ENCODE measurements at regions not wholly inside any gene's neighbourhood (a gene's known extent, or its start where the extent isn't known, plus 50 kb on each side); places are given as distances from the start of the nearest gene placed in this dataset.

DNA sequence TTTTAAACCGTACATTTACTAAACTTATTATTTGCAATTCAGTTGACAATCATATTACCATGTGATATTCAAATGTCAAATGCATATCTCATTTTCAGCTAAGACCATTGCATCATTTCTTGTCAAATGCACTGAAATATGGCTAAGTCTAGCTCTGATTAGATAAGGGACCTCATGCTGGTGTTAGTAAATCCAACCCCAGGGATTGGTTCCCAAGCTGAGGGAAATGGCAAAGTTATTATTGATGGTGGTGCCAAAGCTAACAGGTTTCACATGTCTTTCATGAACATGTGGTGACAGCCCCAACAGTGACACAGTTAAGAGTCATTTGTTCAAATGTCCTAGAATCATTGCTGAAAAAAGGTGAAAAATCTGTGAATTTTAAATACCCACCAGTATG lies 641.1 kb downstream of the MECOM start:
- H3K9ac ChIP-seq (ENCODE audit: low read length) = no peak overlapping the region
- no peaks in the 10 kb centered on the region for H3K27me3 ChIP-seq (replicated peaks; ENCODE audit: insufficient read depth, low read length)

DNA sequence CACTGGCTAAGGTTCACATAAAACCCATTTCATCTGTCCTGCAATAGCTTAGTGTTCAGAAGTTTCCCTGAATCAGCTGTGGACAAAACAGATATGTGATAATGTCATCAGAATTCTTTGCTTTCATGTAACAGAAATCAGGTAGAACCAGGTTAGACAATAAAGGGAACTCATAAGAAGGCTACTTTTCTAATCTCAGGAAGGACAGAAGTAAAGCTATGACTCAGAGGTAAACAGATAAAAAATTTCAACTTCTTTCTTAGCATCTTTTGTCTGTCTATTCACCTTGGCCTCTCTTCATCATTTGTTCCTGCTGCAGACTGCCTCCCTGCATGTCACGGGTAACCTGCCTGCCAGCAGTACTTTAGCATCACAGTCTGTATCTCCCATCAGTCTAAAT lies 643.1 kb downstream of the MECOM start:
- no peak for TF ChIP-seq EZH2phosphoT487 (IDR thresholded peaks at IDR 0.05; ENCODE audit: low read length)
- TF ChIP-seq EZH2 (optimal IDR thresholded peaks at IDR 0.05; ENCODE audit: low read depth, low read length) = no peak
- Histone ChIP-seq H3K27me3 (replicated peaks; ENCODE audit: insufficient read depth, low read length) (no peaks in the 10 kb centered on the region), H3K9me2 (replicated peaks; ENCODE audit: insufficient read depth, low read length) (no peaks in the 10 kb centered on the region), H3K4me2 (ENCODE audit: low read depth, low read length) (no peak overlapping the region), H2AFZ (ENCODE audit: low read length) (no peak overlapping the region), H4K20me1 (ENCODE audit: insufficient read depth, low read length) (no peaks in the 10 kb centered on the region), H3K27ac (ENCODE audit: low read length) (no peak overlapping the region), H3K36me3 (replicated peaks; ENCODE audit: insufficient read depth, low read length) (no peaks in the 10 kb centered on the region), H3K79me2 (ENCODE audit: low read length) (no peaks in the 10 kb centered on the region), H3K9me3 (replicated peaks; ENCODE audit: insufficient read depth, low read length) (no peaks in the 10 kb centered on the region), H3K9ac (ENCODE audit: low read length) (no peak overlapping the region), H3F3A (ENCODE audit: insufficient read depth, low read length) (no peaks in the 10 kb centered on the region), H3K4me1 (ENCODE audit: low read length) (no peaks in the 10 kb centered on the region; the same call in 1 of the 2 replicates), H3K4me3 (ENCODE audit: low read length) (no peak overlapping the region)
- no peak for DNase-seq

More for the DNA sequence above, 641.1 kb downstream of the MECOM start:
- no peaks in the 10 kb centered on the region for H3K36me3 ChIP-seq (replicated peaks; ENCODE audit: insufficient read depth, low read length)
- TF ChIP-seq, protein P1, sequence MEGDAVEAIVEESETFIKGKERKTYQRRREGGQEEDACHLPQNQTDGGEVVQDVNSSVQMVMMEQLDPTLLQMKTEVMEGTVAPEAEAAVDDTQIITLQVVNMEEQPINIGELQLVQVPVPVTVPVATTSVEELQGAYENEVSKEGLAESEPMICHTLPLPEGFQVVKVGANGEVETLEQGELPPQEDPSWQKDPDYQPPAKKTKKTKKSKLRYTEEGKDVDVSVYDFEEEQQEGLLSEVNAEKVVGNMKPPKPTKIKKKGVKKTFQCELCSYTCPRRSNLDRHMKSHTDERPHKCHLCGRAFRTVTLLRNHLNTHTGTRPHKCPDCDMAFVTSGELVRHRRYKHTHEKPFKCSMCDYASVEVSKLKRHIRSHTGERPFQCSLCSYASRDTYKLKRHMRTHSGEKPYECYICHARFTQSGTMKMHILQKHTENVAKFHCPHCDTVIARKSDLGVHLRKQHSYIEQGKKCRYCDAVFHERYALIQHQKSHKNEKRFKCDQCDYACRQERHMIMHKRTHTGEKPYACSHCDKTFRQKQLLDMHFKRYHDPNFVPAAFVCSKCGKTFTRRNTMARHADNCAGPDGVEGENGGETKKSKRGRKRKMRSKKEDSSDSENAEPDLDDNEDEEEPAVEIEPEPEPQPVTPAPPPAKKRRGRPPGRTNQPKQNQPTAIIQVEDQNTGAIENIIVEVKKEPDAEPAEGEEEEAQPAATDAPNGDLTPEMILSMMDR (IDR thresholded peaks at IDR 0.05; ENCODE audit: low read length) = no peak
- TF ChIP-seq EZH2phosphoT487 (IDR thresholded peaks at IDR 0.05; ENCODE audit: low read length) = no peak
- TF ChIP-seq EZH2 (optimal IDR thresholded peaks at IDR 0.05; ENCODE audit: low read depth, low read length) = no peak
- H3K27ac ChIP-seq (ENCODE audit: low read length) = no peak overlapping the region
- H3K79me2 ChIP-seq (ENCODE audit: low read length) = no peaks in the 10 kb centered on the region
- H4K20me1 ChIP-seq (ENCODE audit: insufficient read depth, low read length) = no peaks in the 10 kb centered on the region
- no peak overlapping the region for H3K4me3 ChIP-seq (ENCODE audit: low read length)
- H3K9me2 ChIP-seq (replicated peaks; ENCODE audit: insufficient read depth, low read length) = no peaks in the 10 kb centered on the region
- no peak overlapping the region for H3K4me2 ChIP-seq (ENCODE audit: low read depth, low read length)
- H3F3A ChIP-seq (ENCODE audit: insufficient read depth, low read length) = no peaks in the 10 kb centered on the region
- no peak for DNase-seq
- H3K9me3 ChIP-seq (replicated peaks; ENCODE audit: insufficient read depth, low read length) = no peaks in the 10 kb centered on the region
- H3K4me1 ChIP-seq (ENCODE audit: low read length) = peaks cover 5% of the 10 kb centered on the region
- H2AFZ ChIP-seq (ENCODE audit: low read length) = no peak overlapping the region

DNA sequence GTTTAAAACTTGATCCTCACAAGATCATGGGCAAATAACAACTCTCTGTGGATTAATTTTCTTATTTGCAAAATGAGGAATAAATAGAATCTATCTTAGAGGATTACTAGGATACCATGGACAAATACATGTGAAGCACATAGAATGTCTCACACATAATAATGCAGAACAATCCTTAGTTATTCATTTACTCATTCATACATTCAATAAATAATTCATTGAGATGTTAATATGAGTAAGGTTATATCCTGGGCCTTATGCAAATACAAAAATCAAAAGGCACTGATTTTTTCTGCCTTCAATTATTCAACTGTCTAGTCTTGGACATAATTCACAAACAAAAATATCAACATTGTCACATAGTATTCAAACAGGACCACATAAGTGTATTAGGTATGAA lies 654.1 kb downstream of the MECOM start:
- Histone ChIP-seq H3K36me3 (replicated peaks; ENCODE audit: insufficient read depth, low read length) (no peaks in the 10 kb centered on the region), H3K27ac (ENCODE audit: low read length) (no peak overlapping the region), H3K9me2 (replicated peaks; ENCODE audit: insufficient read depth, low read length) (no peaks in the 10 kb centered on the region), H3F3A (ENCODE audit: insufficient read depth, low read length) (no peaks in the 10 kb centered on the region), H4K20me1 (ENCODE audit: insufficient read depth, low read length) (no peaks in the 10 kb centered on the region), H3K4me2 (ENCODE audit: low read depth, low read length) (no peak overlapping the region), H3K79me2 (ENCODE audit: low read length) (no peaks in the 10 kb centered on the region), H3K4me3 (ENCODE audit: low read length) (no peak overlapping the region), H3K9ac (ENCODE audit: low read length) (no peak overlapping the region), H2AFZ (ENCODE audit: low read length) (no peak overlapping the region), H3K4me1 (ENCODE audit: low read length) (peaks cover 2% of the 10 kb centered on the region), H3K27me3 (replicated peaks; ENCODE audit: insufficient read depth, low read length) (no peaks in the 10 kb centered on the region), H3K9me3 (replicated peaks; ENCODE audit: insufficient read depth, low read length) (no peaks in the 10 kb centered on the region)
- DNase-seq = no peak
- TF ChIP-seq, protein P1 (IDR thresholded peaks at IDR 0.05; ENCODE audit: low read length) = no peak
- no peak for TF ChIP-seq EZH2 (optimal IDR thresholded peaks at IDR 0.05; ENCODE audit: low read depth, low read length)
- TF ChIP-seq EZH2phosphoT487 (IDR thresholded peaks at IDR 0.05; ENCODE audit: low read length) = no peak

DNA sequence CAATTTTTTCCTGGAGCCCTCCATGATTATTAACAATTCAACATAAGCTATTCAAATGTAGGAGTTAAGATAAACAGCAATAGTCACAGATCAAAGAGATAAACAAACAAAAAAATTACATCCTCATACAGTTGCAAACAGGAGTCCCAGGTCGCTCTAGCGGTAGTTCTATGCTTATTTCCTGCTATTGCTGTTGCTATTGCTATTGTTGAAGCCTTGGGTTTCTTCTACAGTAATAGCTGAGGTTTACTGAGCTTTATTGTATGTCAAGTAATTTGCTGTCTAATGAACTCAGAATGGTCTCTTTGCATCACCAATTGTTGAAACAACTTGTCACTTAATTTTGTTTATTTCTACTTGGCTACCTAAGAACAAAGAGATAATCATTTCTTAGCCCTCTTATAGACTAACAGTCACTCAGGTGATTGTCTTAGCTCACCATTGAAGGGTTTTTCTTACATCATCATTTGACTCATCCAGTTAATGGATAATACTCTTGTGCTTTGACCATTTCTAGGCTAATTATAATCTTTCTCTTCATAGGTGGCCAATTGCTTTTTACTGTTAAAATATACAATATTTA lies 654.6 kb downstream of the MECOM start:
- Histone ChIP-seq H3K27me3 (replicated peaks; ENCODE audit: insufficient read depth, low read length) (no peaks in the 10 kb centered on the region), H3K9me2 (replicated peaks; ENCODE audit: insufficient read depth, low read length) (no peaks in the 10 kb centered on the region), H3F3A (ENCODE audit: insufficient read depth, low read length) (no peaks in the 10 kb centered on the region), H2AFZ (ENCODE audit: low read length) (no peak overlapping the region), H4K20me1 (ENCODE audit: insufficient read depth, low read length) (no peaks in the 10 kb centered on the region), H3K27ac (ENCODE audit: low read length) (no peak overlapping the region), H3K4me1 (ENCODE audit: low read length) (peaks cover 7% of the 10 kb centered on the region), H3K4me2 (ENCODE audit: low read depth, low read length) (no peak overlapping the region), H3K36me3 (replicated peaks; ENCODE audit: insufficient read depth, low read length) (no peaks in the 10 kb centered on the region), H3K4me3 (ENCODE audit: low read length) (no peak overlapping the region), H3K79me2 (ENCODE audit: low read length) (no peaks in the 10 kb centered on the region), H3K9me3 (replicated peaks; ENCODE audit: insufficient read depth, low read length) (no peaks in the 10 kb centered on the region), H3K9ac (ENCODE audit: low read length) (no peak overlapping the region)
- no peak for DNase-seq
- no peak for TF ChIP-seq EZH2 (optimal IDR thresholded peaks at IDR 0.05; ENCODE audit: low read depth, low read length)
- no peak for TF ChIP-seq EZH2phosphoT487 (IDR thresholded peaks at IDR 0.05; ENCODE audit: low read length)
- TF ChIP-seq, protein P1 (IDR thresholded peaks at IDR 0.05; ENCODE audit: low read length) = no peak

All from MM.1S (cell line).